IMR-90 (cell line): ENCODE measurements at regions not wholly inside any gene's neighbourhood (a gene's known extent, or its start where the extent isn't known, plus 50 kb on each side); places are given as distances from the start of the nearest gene placed in this dataset.

Experiments used
- ATAC-seq: fragments of 200-7000 bp; cut with Tn5 transposase; 2 replicates; pipeline ENCODE4 v1.9.1; 2020; ENCODE audit warnings: low read depth, mild to moderate bottlenecking, moderate library complexity
- BruUV-seq: library from RNA; stranded (reverse); fragments of 400-500 nt; replicated peaks from 2 replicates; lab custom pipeline; 2021; lab: Mats Ljungman, UMichigan
- CTCF ChIA-PET: fragments of 300-600 bp; formaldehyde crosslinking; extraction: SDS; loops from one replicate; lab custom pipeline; 2021; ENCODE audit warnings: antibody characterized with exemption; lab: Yijun Ruan, JAX
- POLR2A ChIA-PET: fragments of 300-600 bp; sonication (Branson Sonifier 250); formaldehyde crosslinking; loops from one replicate; lab custom pipeline; 2022; ENCODE audit warnings: antibody characterized with exemption; ENCODE audit not compliant: unreplicated experiment; lab: Charles Lee
- DNase-seq: peaks from one replicate; pipeline ENCODE4 v3.0.0; 2013
- H2AFZ ChIP-seq: replicated peaks from 2 replicates; pipeline ENCODE3; 2013; ENCODE audit warnings: low read length, mild to moderate bottlenecking; ENCODE audit not compliant: poor library complexity
- H2AK5ac ChIP-seq: 2 replicates; pipeline ENCODE4 v1.6.1; 2013; ENCODE audit warnings: low read depth, low read length, inconsistent platforms
- H2AK9ac ChIP-seq: replicated peaks from 2 replicates; pipeline ENCODE3; 2013; ENCODE audit warnings: mild to moderate bottlenecking, low read depth, low read length, moderate library complexity; ENCODE audit not compliant: poor library complexity
- H2BK120ac ChIP-seq: 2 replicates; pipeline ENCODE4 v1.6.1; 2013; ENCODE audit warnings: low read depth, low read length, inconsistent platforms
- H2BK15ac ChIP-seq: 3 replicates; pipeline ENCODE4 v1.6.1; 2013; ENCODE audit warnings: low read depth, low read length, inconsistent platforms
- H2BK20ac ChIP-seq: 2 replicates; pipeline ENCODE4 v1.6.1; 2013; ENCODE audit warnings: low read depth, mild to moderate bottlenecking, inconsistent platforms, low read length, moderate library complexity
- H2BK5ac ChIP-seq: 2 replicates; pipeline ENCODE4 v1.6.1; 2013; ENCODE audit warnings: mild to moderate bottlenecking, low read depth, low read length, inconsistent platforms; ENCODE audit not compliant: poor library complexity, severe bottlenecking
- H3K14ac ChIP-seq: replicated peaks from 2 replicates; pipeline ENCODE4 v1.6.1; 2013; ENCODE audit warnings: low read depth, low read length, inconsistent platforms
- H3K18ac ChIP-seq: 2 replicates; pipeline ENCODE4 v1.6.1; 2013; ENCODE audit warnings: low read depth, low read length, control low read depth
- H3K23ac ChIP-seq: 2 replicates; pipeline ENCODE4 v1.6.1; 2013; ENCODE audit warnings: low read depth, low read length, inconsistent platforms
- H3K27ac ChIP-seq: 2 replicates; pipeline ENCODE4 v1.5.1; 2013; ENCODE audit warnings: mild to moderate bottlenecking, control low read depth, low read length; ENCODE audit not compliant: insufficient read depth
- H3K27me3 ChIP-seq: 2 replicates; pipeline ENCODE4 v1.6.1; 2013; ENCODE audit warnings: low read length; ENCODE audit not compliant: control insufficient read depth, insufficient read depth
- H3K36me3 ChIP-seq: 2 replicates; pipeline ENCODE4 v1.6.1; 2013; ENCODE audit warnings: low read length, mixed read lengths; ENCODE audit not compliant: control insufficient read depth, insufficient read depth
- H3K4ac ChIP-seq: 2 replicates; pipeline ENCODE4 v1.6.1; 2013; ENCODE audit warnings: low read depth, low read length, inconsistent platforms
- H3K4me1 ChIP-seq: 2 replicates; pipeline ENCODE4 v1.6.1; 2013; ENCODE audit warnings: low read length, mixed read lengths; ENCODE audit not compliant: control insufficient read depth, insufficient read depth
- H3K4me2 ChIP-seq: 2 replicates; pipeline ENCODE4 v1.6.1; 2013; ENCODE audit warnings: low read depth, mild to moderate bottlenecking, control low read depth, low read length, moderate library complexity
- H3K4me3 ChIP-seq: 2 replicates; pipeline ENCODE4 v1.5.1; 2013; ENCODE audit warnings: low read depth, mild to moderate bottlenecking, control low read depth, low read length, moderate library complexity; ENCODE audit not compliant: insufficient read depth
- H3K56ac ChIP-seq: 2 replicates; pipeline ENCODE4 v1.6.1; 2013; ENCODE audit warnings: low read length, inconsistent platforms; ENCODE audit not compliant: insufficient read depth; ENCODE audit errors: extremely low read depth
- H3K79me1 ChIP-seq, 2 experiments: 2 replicates each; pipeline ENCODE4 v1.6.1; 2013; ENCODE audit warnings: low read length in 2 of 2, inconsistent platforms in 1 of 2, low read depth in 1 of 2
- H3K9ac ChIP-seq: 2 replicates; pipeline ENCODE4 v1.6.1; 2013; ENCODE audit warnings: low read depth, low read length, control low read depth
- H3K9me1 ChIP-seq: 2 replicates; pipeline ENCODE4 v1.6.1; 2013; ENCODE audit warnings: low read length, inconsistent platforms; ENCODE audit not compliant: insufficient read depth
- H3K9me3 ChIP-seq: 2 replicates; pipeline ENCODE4 v1.6.1; 2013; ENCODE audit warnings: low read length; ENCODE audit not compliant: control insufficient read depth, insufficient read depth
- H4K20me1 ChIP-seq: 2 replicates; pipeline ENCODE4 v1.6.1; 2013; ENCODE audit warnings: low read length, inconsistent platforms; ENCODE audit not compliant: insufficient read depth
- H4K5ac ChIP-seq: 2 replicates; pipeline ENCODE4 v1.6.1; 2013; ENCODE audit warnings: mild to moderate bottlenecking, low read depth, low read length, control low read depth
- H4K8ac ChIP-seq, 2 experiments: 2 replicates each; pipeline ENCODE4 v1.6.1; 2013; ENCODE audit warnings: low read depth in 2 of 2, low read length in 2 of 2, control low read depth in 1 of 2, inconsistent platforms in 1 of 2
- H4K91ac ChIP-seq: 2 replicates; pipeline ENCODE4 v1.6.1; 2013; ENCODE audit warnings: low read depth, low read length, inconsistent platforms; ENCODE audit not compliant: insufficient read depth
- BHLHE40 ChIP-seq: fragments of 150-350 bp; IDR thresholded peaks from 2 replicates; pipeline ENCODE4 v1.6.1; 2016; ENCODE audit warnings: mild to moderate bottlenecking, low read depth, low read length
- CEBPB ChIP-seq: IDR thresholded peaks from 2 replicates; pipeline ENCODE4 v1.6.1; 2012; ENCODE audit warnings: low read depth, low read length, improper control_type of control experiment
- CHD1 ChIP-seq: IDR thresholded peaks from 2 replicates; pipeline ENCODE4 v1.6.1; 2012; ENCODE audit warnings: low read depth, low read length, improper control_type of control experiment
- CTCF ChIP-seq: conservative IDR thresholded peaks from 2 replicates; pipeline ENCODE4 v1.5.1; 2012; ENCODE audit warnings: mild to moderate bottlenecking, low read depth, low read length, improper control_type of control experiment
- ELK1 ChIP-seq: fragments of 150-350 bp; IDR thresholded peaks from 2 replicates; pipeline ENCODE4 v1.6.1; 2016; ENCODE audit warnings: low read depth, mild to moderate bottlenecking, low read length, moderate library complexity, borderline replicate concordance
- FOS ChIP-seq: fragments of 150-350 bp; IDR thresholded peaks from 2 replicates; pipeline ENCODE4 v1.6.1; 2016; ENCODE audit warnings: low read depth, low read length
- MAFK ChIP-seq: IDR thresholded peaks from 2 replicates; pipeline ENCODE4 v1.6.1; 2012; ENCODE audit warnings: low read depth, low read length, improper control_type of control experiment
- MAZ ChIP-seq: IDR thresholded peaks from 2 replicates; pipeline ENCODE4 v1.6.1; 2012; ENCODE audit warnings: low read depth, mild to moderate bottlenecking, low read length, improper control_type of control experiment, moderate library complexity, borderline replicate concordance
- MXI1 ChIP-seq: IDR thresholded peaks from 2 replicates; pipeline ENCODE4 v1.6.1; 2012; ENCODE audit warnings: low read depth, mild to moderate bottlenecking, low read length, moderate library complexity, borderline replicate concordance
- NFE2L2 ChIP-seq: fragments of 150-350 bp; IDR thresholded peaks from 2 replicates; pipeline ENCODE4 v1.6.1; 2016; ENCODE audit warnings: low read depth, mild to moderate bottlenecking, low read length
- POLR2A ChIP-seq: IDR thresholded peaks from 2 replicates; pipeline ENCODE4 v1.6.1; 2012; ENCODE audit warnings: mild to moderate bottlenecking, low read depth, low read length
- RAD21 ChIP-seq: IDR thresholded peaks from 2 replicates; pipeline ENCODE4 v1.6.1; 2012; ENCODE audit warnings: low read length, improper control_type of control experiment
- RFX5 ChIP-seq: IDR thresholded peaks from 2 replicates; pipeline ENCODE4 v1.8.0; 2012; ENCODE audit warnings: low read depth, mild to moderate bottlenecking, low read length, moderate library complexity
- SMC3 ChIP-seq: fragments of 150-350 bp; IDR thresholded peaks from 2 replicates; pipeline ENCODE4 v1.6.1; 2016; ENCODE audit warnings: low read depth, mild to moderate bottlenecking, antibody characterized with exemption, low read length, moderate library complexity
- USF2 ChIP-seq: fragments of 150-350 bp; IDR thresholded peaks from 2 replicates; pipeline ENCODE4 v1.6.1; 2017; ENCODE audit warnings: mild to moderate bottlenecking, antibody characterized with exemption, low read length, low read depth
- WGBS, 2 experiments: methylation state at CpG; one replicate each; pipeline versions ENCODE4 v1.1.5 to v1.1.7; 2013; ENCODE audit warnings: missing lambda C conversion rate in 2 of 2; ENCODE audit not compliant: insufficient read length in 1 of 2; ENCODE audit errors: extremely low coverage in 2 of 2; 5-methylcytosine and 5-hydroxymethylcytosine counted together
- dilution Hi-C: fragments of 300-500 bp; cut with HindIII; formaldehyde crosslinking; loops from one replicate; pipeline ENCODE4 v1.14.3; 2018; ENCODE audit warnings: low sequenced_read_pairs; ENCODE audit not compliant: unreplicated experiment
- in situ Hi-C: fragments of 300-500 bp; cut with MboI; formaldehyde crosslinking; loops from 3 replicates; pipeline ENCODE4 v1.14.3; 2019; ENCODE audit warnings: low sequenced_read_pairs, inconsistent platforms, mixed read lengths
- intact Hi-C: fragments of 100-400 bp; cut with micrococcal nuclease; formaldehyde crosslinking; loops from 2 replicates; pipeline ENCODE4 v1.10.0; 2022

GRCh38 chr1:30607723-30608122 is 115.7 kb downstream of the MATN1 start:
- no peak overlapping the region for H2AK9ac ChIP-seq
- BruUV-seq, result no TSS peak
- no peaks in the 10 kb centered on the region for H3K4me1 ChIP-seq
- H3K9ac ChIP-seq, result no peak overlapping the region
- dilution Hi-C loops (no loop called here), in situ Hi-C loops (no loop called here), intact Hi-C loops (no loop called here)
- H3K14ac ChIP-seq, result no peak overlapping the region
- 49% methylated on average over 2 of the region's 5 CpGs; no CpG with 5 or more reads in 1 of the 2 experiments for WGBS, 2 experiments
- no peaks in the 10 kb centered on the region for H3K9me3 ChIP-seq
- no peak overlapping the region for H4K5ac ChIP-seq
- H2AFZ ChIP-seq, result no peak overlapping the region
- CTCF ChIA-PET, result no interaction called here
- no peak overlapping the region for H3K4me3 ChIP-seq
- no peak overlapping the region for H4K8ac ChIP-seq
- H3K27me3 ChIP-seq, result peaks cover 2% of the 10 kb centered on the region; the same call in 1 of the 2 replicates
- H3K4me2 ChIP-seq, result no peak overlapping the region
- POLR2A ChIA-PET, result no interaction called here
- H3K79me1 ChIP-seq, result no peaks in the 10 kb centered on the region
- H4K20me1 ChIP-seq, result no peaks in the 10 kb centered on the region
- ATAC-seq (no peak), DNase-seq (no peak)
- H2BK120ac ChIP-seq, result no peak overlapping the region
- no peak overlapping the region for H3K56ac ChIP-seq
- H4K91ac ChIP-seq, result no peak overlapping the region
- no peaks in the 10 kb centered on the region for H3K9me1 ChIP-seq
- H3K23ac ChIP-seq, result no peak overlapping the region
- H3K4ac ChIP-seq, result no peak overlapping the region
- no peak overlapping the region for H2AK5ac ChIP-seq
- H3K18ac ChIP-seq, result no peak overlapping the region
- no peak overlapping the region for H2BK20ac ChIP-seq
- no peak for TF ChIP-seq SMC3
- TF ChIP-seq FOS, result no peak
- no peak for TF ChIP-seq MAZ
- no peak for TF ChIP-seq USF2
- no peak for TF ChIP-seq MXI1
- no peak for TF ChIP-seq NFE2L2
- no peak for TF ChIP-seq POLR2A
- TF ChIP-seq CEBPB, result no peak
- no peak for TF ChIP-seq ELK1
- TF ChIP-seq RFX5, result no peak
- no peak for TF ChIP-seq CHD1
- no peak for TF ChIP-seq RAD21
- TF ChIP-seq CTCF, result no peak
- TF ChIP-seq BHLHE40, result no peak
- no peak for TF ChIP-seq MAFK
- no peak overlapping the region for H3K27ac ChIP-seq
- H2BK5ac ChIP-seq, result no peak overlapping the region
- H2BK15ac ChIP-seq, result no peak overlapping the region
- no peaks in the 10 kb centered on the region for H3K36me3 ChIP-seq
